ENCODE measurements at regions not wholly inside any gene's neighbourhood (a gene's known extent, or its start where the extent isn't known, plus 50 kb on each side); places are given as distances from the start of the nearest gene placed in this dataset.

DNA sequence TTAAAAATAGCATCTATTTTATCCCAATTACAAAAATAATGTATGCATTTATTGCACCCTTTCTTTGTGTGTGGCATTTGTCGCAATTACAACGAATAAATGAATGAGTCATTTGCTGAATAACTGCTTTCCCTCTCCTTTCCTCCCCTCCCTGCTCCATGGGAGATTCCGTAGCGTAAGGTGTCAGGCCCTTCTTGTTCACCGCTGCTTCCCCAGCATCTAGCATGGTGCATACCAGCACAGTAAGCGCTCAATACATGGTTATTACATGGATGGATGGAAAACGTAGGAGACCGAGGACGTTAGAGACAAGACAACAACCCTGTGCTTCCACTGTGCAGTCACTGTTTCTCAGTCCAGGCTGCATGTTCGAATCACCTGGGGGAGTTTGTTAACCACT lies 336.0 kb upstream of the EEF2KMT start:
- H3K36me3 ChIP-seq = no peaks in the 10 kb centered on the region
- H3K9me3 ChIP-seq = no peaks in the 10 kb centered on the region
- TF ChIP-seq, protein P1, sequence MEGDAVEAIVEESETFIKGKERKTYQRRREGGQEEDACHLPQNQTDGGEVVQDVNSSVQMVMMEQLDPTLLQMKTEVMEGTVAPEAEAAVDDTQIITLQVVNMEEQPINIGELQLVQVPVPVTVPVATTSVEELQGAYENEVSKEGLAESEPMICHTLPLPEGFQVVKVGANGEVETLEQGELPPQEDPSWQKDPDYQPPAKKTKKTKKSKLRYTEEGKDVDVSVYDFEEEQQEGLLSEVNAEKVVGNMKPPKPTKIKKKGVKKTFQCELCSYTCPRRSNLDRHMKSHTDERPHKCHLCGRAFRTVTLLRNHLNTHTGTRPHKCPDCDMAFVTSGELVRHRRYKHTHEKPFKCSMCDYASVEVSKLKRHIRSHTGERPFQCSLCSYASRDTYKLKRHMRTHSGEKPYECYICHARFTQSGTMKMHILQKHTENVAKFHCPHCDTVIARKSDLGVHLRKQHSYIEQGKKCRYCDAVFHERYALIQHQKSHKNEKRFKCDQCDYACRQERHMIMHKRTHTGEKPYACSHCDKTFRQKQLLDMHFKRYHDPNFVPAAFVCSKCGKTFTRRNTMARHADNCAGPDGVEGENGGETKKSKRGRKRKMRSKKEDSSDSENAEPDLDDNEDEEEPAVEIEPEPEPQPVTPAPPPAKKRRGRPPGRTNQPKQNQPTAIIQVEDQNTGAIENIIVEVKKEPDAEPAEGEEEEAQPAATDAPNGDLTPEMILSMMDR (IDR thresholded peaks at IDR 0.05) = no peak
- H3K27me3 ChIP-seq = no peaks in the 10 kb centered on the region
- no peaks in the 10 kb centered on the region for H3K4me1 ChIP-seq (ENCODE audit: control insufficient read depth in 1 of 2, insufficient read depth in 1 of 2, low read depth in 1 of 2, low read length in 1 of 2)
- H3K27ac ChIP-seq = no peak overlapping the region
- H3K4me3 ChIP-seq (ENCODE audit: low read depth in 1 of 2, low read length in 1 of 2) = no peak overlapping the region

DNA sequence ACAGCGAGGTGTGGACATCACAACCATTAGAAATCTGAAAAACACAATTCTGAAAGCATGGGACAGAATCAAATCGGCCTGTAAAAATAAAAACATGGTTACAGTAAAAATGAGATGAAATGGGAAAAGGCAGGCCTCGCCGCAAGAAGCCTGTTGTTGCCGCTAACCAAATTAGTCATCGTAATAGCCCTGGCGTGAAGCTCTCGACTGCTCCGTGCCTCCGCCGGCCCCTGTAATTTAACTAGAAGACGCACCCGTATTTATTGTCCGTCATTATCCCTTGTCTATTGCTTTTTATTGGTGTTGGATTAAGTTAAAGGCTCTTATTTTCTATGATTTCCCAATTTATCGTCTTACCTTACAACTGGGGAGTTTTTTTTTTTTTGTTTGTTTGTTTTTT lies 334.6 kb upstream of the EEF2KMT start:
- Histone ChIP-seq H3K36me3 (no peaks in the 10 kb centered on the region), H3K27me3 (no peaks in the 10 kb centered on the region), H3K9me3 (no peaks in the 10 kb centered on the region), H3K4me1 (ENCODE audit: control insufficient read depth in 1 of 2, insufficient read depth in 1 of 2, low read depth in 1 of 2, low read length in 1 of 2) (no peaks in the 10 kb centered on the region), H3K4me3 (ENCODE audit: low read depth in 1 of 2, low read length in 1 of 2) (no peak overlapping the region), H3K27ac (no peak overlapping the region)
- TF ChIP-seq, protein P1 (IDR thresholded peaks at IDR 0.05) = no peak

DNA sequence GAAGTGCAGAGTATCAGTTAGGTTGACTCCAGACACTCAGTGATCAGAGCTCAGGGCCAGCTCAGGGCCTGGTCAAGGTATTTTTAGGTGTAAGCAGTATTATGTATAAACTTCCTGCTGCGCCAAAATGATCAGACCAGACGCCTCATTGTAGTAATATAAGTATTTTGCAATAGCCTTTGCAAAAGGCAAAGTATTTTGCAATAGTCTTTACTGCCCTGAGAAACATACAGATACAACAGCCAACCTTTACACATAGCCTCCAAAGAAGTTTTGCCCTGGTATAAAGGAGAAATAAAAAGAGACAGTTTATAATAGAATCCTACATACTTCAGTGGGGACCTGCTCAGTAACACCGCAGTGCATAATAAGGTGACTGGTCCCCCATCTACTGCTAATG lies 333.0 kb upstream of the EEF2KMT start:
- Histone ChIP-seq H3K9me3 (no peaks in the 10 kb centered on the region), H3K27ac (no peak overlapping the region), H3K4me1 (ENCODE audit: control insufficient read depth in 1 of 2, insufficient read depth in 1 of 2, low read depth in 1 of 2, low read length in 1 of 2) (no peaks in the 10 kb centered on the region), H3K27me3 (no peaks in the 10 kb centered on the region), H3K36me3 (no peaks in the 10 kb centered on the region), H3K4me3 (ENCODE audit: low read depth in 1 of 2, low read length in 1 of 2) (no peak overlapping the region)
- TF ChIP-seq, protein P1 (IDR thresholded peaks at IDR 0.05) = no peak

DNA sequence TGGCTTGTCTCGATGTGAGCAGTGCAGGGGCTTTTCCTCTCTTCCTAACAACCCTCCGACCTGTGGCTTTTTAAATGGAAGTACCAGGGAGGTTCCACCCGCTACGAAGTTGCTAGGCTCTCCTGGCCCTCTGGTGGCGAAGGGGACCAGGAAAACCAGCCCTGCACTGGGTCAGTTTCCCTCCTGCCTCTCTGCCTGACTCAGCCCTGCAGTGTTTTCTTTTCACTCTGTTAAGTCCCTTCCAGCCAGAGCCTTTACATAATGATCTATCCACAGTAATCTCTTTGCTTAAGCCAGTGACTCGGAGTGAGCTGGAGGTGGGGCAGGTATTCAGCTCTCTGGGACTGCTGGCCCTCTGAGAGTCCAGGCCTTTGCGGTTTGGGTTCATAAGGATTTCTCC lies 331.3 kb upstream of the EEF2KMT start:
- no peaks in the 10 kb centered on the region for H3K9me3 ChIP-seq
- H3K27ac ChIP-seq = no peak overlapping the region
- TF ChIP-seq, protein P1 (IDR thresholded peaks at IDR 0.05) = no peak
- H3K4me1 ChIP-seq (ENCODE audit: control insufficient read depth in 1 of 2, insufficient read depth in 1 of 2, low read depth in 1 of 2, low read length in 1 of 2) = no peaks in the 10 kb centered on the region
- H3K36me3 ChIP-seq = no peaks in the 10 kb centered on the region
- no peaks in the 10 kb centered on the region for H3K27me3 ChIP-seq
- H3K4me3 ChIP-seq (ENCODE audit: low read depth in 1 of 2, low read length in 1 of 2) = no peak overlapping the region

DNA sequence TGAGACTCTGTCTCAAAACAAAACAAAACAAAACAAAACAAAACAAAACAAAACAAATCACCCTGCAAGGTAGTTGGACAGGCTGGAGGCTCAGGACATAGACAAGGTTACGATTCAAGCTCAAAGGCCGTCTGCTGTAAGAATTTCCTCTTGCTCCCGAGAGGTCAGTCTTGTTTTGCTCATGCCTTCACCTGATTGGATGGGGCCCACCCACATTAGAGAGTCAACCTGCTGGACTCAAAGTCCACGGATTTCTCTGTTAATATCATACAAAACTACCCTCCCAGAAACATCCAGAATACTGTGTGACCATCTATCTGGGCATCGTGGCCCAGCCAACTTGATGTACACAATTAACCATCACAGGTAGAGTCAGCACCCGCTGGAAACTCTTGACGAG lies 330.0 kb upstream of the EEF2KMT start:
- Histone ChIP-seq H3K36me3 (no peaks in the 10 kb centered on the region), H3K4me1 (ENCODE audit: control insufficient read depth in 1 of 2, insufficient read depth in 1 of 2, low read depth in 1 of 2, low read length in 1 of 2) (no peaks in the 10 kb centered on the region), H3K9me3 (no peaks in the 10 kb centered on the region), H3K4me3 (ENCODE audit: low read depth in 1 of 2, low read length in 1 of 2) (no peak overlapping the region), H3K27me3 (no peaks in the 10 kb centered on the region), H3K27ac (no peak overlapping the region)
- TF ChIP-seq, protein P1 (IDR thresholded peaks at IDR 0.05) = no peak

All from neutrophil (primary cell).